ENCODE measurements at regions not wholly inside any gene's neighbourhood (a gene's known extent, or its start where the extent isn't known, plus 50 kb on each side); places are given as distances from the start of the nearest gene placed in this dataset.

GRCh38 chr1:30335389-30335996, 387.9 kb downstream of the MATN1 start:
- no peak for TF ChIP-seq MAX (IDR thresholded peaks at IDR 0.05)
- no peak for TF ChIP-seq CTCF (CRISPR knock-in tag; IDR thresholded peaks at IDR 0.05)
- TF ChIP-seq GFI1 (CRISPR knock-in tag; IDR thresholded peaks at IDR 0.05; ENCODE audit: borderline replicate concordance): no peak
- no peak for TF ChIP-seq PATZ1 (CRISPR knock-in tag; IDR thresholded peaks at IDR 0.05)
- TF ChIP-seq KDM4B (CRISPR knock-in tag; IDR thresholded peaks at IDR 0.05): no peak
- TF ChIP-seq ZNF782 (CRISPR knock-in tag; IDR thresholded peaks at IDR 0.05; ENCODE audit: borderline replicate concordance): no peak
- TF ChIP-seq REST (IDR thresholded peaks at IDR 0.05; ENCODE audit: borderline replicate concordance in 1 of 2, low read depth in 1 of 2, low read length in 2 of 2): no peak
- TF ChIP-seq SIN3A (IDR thresholded peaks at IDR 0.05; ENCODE audit: borderline replicate concordance, low read depth, low read length): no peak
- TF ChIP-seq EP300 (IDR thresholded peaks at IDR 0.05; ENCODE audit: low read depth in 2 of 2, low read length in 2 of 2): no peak
- TF ChIP-seq EP300 (CRISPR knock-in tag; IDR thresholded peaks at IDR 0.05; ENCODE audit: borderline replicate concordance): no peak
- TF ChIP-seq ZNF253 (CRISPR knock-in tag; IDR thresholded peaks at IDR 0.05; ENCODE audit: borderline replicate concordance): no peak
- no peak for TF ChIP-seq ATF7-NPFF (CRISPR knock-in tag; IDR thresholded peaks at IDR 0.05; ENCODE audit: low read depth)
- TF ChIP-seq PHF5A (CRISPR knock-in tag; IDR thresholded peaks at IDR 0.05; ENCODE audit: low read depth, unreplicated experiment): no peak
